GM19193 (cell line): ENCODE measurements at regions not wholly inside any gene's neighbourhood (a gene's known extent, or its start where the extent isn't known, plus 50 kb on each side); places are given as distances from the start of the nearest gene placed in this dataset.

Experiments
- POLR2A ChIP-seq: IDR thresholded peaks from 4 replicates; pipeline ENCODE4 v1.6.1; 2011; ENCODE audit not compliant: insufficient read depth, insufficient read length; ENCODE audit errors: extremely low read depth

GRCh38 chr15:31276596-31277298 lies 49.9 kb upstream of the KLF13 start:
- no peak for TF ChIP-seq POLR2A
